GM19023 (cell line): ENCODE measurements at regions not wholly inside any gene's neighbourhood (a gene's known extent, or its start where the extent isn't known, plus 50 kb on each side); places are given as distances from the start of the nearest gene placed in this dataset.
"Not testable (repeated sequence)": the region's sequence is repeated elsewhere in the genome, so short reads cannot be mapped to it uniquely, and the experiment has no call there.

Experiments used
- ATAC-seq: cut with Tn5 transposase; IDR thresholded peaks from one replicate; pipeline ENCODE4 v1.9.1; 2021; ENCODE audit warnings: mild to moderate bottlenecking, moderate library complexity; ENCODE audit not compliant: unreplicated experiment

DNA sequence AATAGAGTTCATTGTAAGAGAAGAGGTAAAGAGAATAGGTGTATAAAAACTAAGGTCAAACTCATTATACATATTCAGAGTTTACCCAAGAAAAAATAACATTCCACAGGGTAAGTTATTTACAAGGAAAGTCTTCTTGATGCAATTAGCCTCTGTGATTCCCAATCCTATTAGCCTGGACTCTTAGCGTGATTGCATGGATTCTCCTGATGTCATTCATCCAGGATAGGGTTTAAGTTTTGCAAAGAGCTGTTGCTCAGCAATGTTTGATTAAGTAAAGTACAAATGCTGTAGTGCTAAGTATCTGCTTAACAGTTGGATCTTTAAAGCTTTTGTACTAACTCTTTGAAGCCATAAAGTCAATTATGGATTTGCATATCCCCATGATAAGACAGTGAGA lies 767.8 kb upstream of the LUZP2 start:
- no peak for ATAC-seq

DNA sequence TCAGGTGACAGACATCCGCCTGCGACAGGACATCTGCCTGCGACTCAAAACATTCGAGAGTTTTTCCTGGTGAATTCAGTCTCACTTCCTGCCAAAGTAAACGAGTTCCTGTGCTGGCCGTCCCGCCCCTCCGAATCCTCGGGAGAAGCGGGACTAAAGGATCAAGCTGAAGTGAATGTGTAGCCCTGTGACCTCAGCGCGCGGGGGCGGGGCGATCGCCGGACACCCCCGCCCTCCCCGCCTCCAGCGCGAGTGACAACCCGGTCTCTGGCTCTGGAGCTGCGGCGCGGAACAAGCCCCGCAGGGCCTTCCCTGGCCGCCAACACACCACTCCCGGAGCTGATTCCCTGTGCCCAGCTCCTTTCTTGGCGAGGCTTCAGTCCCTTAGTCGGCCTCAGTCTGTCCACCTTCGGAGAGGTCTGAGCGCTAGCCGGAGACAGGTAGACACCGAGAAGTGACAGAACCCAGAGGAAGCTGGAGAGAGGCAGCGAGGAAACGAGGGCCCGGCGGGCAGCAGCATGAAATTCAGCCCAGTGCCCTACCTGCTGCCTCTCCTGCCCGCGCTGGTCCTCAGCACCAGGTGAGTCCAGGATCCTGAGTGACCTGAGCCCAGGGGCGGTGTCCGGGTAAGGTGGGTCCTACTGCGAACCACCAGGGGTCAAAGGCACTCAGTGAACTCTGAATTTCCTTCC lies 766.4 kb upstream of the LUZP2 start:
- ATAC-seq: no peak

DNA sequence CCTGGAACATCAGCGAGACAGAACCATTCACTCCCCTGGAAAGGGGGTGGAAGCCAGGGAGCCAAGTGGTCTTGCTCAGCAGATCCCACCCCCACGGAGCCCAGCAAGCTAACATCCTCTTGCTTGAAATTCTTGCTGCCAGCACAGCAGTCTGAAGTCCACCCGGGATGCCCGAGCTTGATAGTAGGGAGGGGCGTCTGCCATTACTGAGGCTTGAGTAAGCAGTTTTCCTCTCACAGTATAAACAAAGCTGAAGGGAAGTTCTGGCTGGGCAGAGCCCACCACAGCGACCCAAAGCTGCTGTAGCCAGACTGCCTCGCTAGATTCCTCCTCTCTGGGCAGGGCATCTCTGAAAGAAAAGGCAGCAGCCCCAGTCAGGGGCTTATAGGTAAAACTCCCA lies 764.8 kb upstream of the LUZP2 start:
- ATAC-seq: no peak

DNA sequence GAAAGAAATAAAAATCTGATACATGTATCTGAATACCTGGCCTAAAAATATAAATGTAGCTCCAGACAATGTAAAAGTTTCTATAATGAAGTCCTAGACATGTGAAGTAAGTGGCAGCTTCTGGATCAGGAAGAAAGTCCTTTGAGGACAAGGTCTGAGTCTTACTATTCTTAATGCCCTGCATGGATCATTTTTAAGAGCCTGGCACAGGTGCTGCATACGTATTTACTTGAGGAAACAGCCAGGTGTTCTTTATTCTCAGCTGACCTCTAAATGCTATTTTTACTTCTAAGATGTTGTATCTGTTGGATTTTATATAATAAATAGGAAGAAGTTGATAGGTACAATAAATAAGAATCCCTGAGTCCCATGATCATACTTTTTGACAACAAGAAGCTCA lies 750.0 kb upstream of the LUZP2 start:
- no peak for ATAC-seq

DNA sequence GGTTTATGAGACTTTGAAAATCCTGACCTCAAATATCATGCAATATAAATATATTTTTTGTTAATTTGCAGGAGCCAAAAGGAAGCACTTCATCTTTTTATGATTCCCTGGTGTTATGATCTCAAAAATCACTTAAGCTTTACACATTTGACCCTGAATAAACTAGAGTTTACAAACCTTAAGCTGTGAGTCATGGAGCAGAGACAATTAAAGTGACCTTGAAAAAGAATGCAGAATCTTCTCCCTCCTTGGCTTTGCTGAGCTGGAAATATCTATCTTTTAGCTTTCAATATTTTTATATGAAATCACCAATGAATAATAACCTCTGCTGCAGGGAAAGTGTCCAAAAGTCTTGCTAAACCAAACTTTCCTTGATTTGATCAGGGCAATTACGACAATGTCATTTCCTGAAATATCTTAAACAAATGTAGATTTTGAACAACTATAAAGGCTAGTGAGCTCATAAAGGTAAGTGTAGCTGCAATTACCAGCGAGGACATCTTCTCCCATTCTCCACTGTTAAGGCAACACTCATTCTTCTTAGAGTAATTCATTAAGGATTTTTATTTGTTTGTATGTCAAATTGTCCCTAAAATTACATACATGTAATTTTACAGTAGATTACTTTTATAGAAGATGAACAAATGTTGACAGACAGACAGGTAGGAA lies 747.0 kb upstream of the LUZP2 start:
- ATAC-seq: no peak

DNA sequence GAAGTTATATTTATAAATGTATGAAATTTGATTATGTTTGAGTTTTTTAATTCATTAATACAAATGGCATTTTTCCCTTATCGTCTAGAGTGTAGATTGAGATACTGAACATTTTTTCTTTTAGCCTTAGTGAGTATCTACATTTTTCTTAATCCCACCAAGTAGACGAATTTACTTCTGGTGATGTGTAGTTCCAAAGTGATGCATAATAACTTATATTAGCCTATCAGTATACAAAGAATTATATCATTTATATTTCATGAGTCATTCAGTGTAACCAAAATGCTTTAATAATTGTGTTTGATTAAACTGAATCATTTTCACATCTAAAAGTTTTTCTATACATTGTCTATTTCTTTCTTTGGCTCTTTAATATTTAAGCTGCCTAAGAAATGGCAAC lies 745.6 kb upstream of the LUZP2 start:
- ATAC-seq: no peak

DNA sequence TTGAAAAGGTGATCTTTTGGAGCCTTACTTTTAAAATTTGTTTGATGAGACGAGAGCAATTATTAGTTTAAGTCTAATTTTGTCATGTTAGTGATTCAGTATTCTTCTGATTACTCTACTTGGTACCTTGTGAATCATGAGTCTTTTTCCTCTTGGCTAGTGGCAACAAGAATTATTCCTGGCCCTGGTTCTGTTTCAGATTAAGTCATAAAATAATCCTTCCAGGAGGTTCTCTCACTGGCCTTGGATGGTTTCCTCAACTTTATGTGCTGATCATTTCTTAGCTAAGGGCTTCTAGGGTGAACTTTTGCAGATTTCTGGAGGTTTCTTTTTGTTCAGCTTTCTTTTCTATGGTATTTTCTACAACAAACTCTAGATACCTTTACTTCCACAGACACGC lies 741.8 kb upstream of the LUZP2 start:
- no peak for ATAC-seq

DNA sequence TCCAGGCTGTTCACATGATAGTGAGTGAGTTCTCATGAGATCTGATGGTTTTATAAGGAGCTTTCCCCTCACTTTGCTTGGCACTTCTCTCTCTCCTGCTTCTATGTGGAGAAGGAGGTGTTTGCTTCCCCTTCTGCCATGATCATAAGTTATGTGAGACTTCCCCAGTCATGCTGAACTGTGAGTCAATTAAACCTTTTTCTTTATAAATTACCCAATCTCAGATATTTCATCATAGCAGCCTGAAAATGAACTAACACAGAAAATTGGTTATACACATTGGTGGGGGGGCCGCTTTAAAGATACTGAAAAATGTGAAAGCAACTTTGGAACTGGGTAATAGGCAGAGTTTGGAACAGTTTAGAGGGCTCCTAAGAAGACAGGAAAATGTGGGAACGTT lies 741.1 kb upstream of the LUZP2 start:
- no peak for ATAC-seq

DNA sequence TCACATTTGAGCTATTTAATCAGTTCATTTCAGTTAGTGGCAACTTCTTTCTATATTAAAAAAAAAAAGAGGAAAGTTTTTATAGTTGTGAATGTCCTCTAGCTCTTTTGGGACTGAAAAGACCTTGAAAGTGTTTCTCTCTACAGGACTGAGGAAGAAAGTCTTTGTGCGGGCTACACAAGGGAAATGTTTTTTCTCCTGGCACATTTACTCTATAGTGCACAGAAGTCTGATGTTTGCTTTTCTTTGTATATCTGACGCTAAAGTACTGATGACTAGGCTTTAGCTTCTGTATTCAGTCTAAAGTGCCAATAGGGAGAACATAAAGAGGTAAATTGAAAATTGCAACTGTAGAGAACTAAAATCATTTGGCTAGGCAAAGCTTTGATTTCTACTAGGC lies 737.4 kb upstream of the LUZP2 start:
- ATAC-seq: no peak

DNA sequence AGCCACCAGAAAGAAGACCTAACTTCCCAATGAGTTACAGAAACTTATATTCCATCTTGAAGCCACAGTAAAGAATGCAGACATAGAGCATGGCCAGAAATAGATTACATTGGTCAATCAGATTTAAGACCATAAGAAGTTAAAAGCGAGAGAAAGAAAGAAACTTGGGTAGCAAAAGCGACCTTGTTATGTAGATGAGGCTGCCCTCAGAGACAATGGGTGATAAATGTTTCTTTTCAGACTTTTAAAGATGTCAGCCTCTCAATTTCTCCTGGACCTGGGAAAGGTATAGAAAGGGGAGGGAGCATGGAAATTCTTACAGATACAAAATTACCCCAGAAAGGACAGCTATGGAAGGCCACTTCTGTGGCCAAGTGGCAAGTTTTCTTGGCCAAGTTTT lies 732.6 kb upstream of the LUZP2 start:
- ATAC-seq: no peak

DNA sequence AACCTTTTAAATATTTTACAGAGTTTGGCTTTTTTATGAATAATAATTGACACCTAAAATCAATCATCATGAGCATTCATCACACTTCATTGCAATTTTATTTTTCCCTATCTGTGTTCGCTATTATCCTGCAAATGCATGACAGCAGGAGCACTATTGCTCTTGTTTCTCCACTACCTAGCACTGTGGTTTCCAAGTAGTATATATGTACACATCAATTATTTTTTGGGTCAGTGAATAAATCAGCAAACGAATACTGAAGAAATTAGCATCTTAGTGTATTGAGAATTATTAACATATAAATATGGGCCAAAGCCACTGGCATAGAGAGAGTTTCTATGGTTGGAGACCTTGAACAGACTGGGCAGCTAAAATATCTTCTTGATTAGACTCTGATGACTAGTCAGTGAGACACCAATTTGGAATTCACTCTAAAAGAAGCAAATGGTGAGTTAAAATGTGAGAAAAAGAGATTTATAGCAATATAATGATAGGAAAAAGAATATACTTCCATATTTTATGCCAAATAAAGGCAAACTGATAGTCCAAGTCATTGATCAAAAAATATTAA lies 731.1 kb upstream of the LUZP2 start:
- no peak for ATAC-seq

DNA sequence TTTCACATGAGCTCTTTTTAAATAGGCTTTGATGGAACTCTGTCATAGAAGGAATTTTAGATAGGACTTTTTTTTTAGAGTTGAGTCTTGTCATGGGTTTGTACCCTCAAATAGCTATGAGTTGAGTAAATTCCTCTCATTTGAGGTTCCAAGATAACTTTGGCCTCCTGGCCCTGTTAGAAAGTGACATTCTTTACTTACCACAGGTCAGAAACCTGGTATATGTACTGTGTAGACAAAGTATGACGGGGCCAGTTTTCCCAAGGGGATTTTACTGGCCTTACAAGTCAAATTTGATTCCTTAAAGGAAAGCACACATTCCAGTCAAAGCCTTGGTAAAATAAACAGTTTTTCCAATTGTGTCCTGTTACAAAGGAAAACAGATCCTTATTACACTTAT lies 729.3 kb upstream of the LUZP2 start:
- no peak for ATAC-seq

DNA sequence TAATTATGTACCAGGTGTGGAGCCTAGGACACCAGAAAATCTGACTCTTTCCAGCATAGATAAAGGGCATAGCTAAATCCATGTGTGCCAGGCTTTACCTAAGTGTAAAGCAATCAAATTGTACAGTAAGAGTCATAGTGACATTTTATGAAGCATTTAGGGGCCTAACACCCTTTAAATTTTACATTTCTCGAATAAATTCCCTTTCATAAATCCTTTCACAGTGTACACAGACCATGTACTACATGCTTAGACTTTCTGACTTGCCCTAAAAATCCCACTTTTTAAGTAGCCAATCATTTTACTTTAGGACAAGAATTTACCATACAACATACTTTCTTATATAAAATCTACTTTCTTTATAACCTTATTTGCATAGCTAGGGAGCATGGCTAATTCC lies 727.6 kb upstream of the LUZP2 start:
- no peak for ATAC-seq

DNA sequence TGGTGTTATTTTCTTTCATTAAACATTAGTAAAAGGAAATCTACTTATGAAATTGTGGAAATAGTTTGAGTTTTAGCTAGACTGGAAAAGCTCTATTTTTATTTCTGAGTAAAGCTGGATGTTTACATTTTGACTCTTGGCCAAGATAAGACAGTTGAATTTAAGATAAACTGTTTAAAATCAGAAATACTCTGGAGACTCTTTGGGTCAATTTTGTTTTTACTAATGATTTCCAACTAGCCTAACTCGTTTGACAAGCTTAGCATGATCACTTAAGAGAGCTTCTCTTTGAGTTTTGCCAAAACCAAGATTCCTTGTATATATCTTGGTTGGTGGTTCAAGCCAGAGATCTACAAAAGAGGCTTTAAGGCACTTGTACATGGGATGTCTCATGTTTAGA lies 724.8 kb upstream of the LUZP2 start:
- ATAC-seq: no peak

DNA sequence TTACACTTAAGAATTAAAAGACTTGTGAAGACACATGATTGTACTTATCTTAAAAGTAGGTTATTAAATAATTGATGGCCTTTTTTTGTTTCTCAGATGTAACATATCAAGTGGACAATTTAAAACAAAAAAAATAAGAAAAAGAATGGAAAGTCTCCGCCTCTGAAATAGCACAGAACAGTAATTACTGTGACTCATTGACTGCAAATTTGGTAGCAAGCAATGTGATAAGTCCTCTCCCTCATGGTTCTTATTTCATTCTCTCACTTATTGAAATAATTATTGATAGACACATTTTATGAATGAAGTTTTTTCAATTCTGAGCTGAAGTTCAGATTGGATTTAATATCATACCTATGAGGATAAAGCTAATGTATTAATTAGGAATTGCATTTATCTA lies 717.9 kb upstream of the LUZP2 start:
- no peak for ATAC-seq

DNA sequence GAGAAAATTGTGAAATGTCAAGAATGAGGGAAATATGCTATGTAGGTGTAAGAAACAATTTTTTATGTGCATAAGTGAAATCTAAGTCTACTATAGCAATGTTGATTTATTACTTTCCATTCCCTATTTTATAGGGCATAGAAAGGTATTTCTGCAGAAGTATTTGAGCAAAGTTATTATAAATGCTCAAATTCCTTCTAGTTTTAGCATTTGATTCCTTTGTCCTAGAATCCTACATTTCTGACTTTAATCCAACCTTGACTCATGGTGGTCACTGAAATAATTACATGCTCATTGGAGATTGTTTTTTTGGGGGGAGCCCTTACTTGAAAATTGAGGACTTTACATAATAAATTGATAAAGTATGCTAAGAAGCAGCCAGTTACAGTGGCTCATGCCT lies 716.6 kb upstream of the LUZP2 start:
- ATAC-seq: no peak

DNA sequence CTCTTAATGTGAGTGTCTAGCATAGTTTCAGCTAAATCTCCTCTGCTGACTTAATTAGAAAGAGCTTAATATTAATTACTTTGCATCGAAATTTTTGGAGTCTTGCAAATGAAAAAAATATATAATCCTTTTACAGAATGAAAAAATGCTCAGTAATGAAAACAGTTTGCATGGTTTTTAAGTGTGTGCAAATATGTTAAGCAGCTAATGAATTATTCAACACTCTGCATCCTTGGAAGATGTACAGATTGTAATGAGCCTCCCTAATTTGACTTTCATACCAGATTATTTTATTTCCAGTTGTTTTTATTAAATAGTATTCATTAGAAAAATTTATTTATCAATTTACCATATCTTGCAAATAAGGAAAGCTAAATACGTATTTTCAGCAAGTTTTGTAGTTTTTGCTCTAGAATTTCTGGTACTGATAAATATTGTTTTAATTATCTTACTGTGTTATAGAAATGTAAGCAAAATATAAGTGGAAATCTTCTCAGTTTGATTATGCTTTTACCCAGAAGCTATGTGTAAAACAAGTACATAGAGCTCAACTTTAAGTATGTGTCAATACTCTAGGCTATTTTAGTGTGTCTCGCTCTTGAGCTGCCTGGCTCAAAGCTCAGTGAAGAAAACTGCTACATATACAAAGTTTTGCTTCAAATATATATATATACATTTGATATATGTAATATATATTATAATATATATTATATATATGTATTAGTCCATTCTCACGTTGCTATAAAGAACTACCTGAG lies 714.9 kb upstream of the LUZP2 start:
- ATAC-seq: no peak

DNA sequence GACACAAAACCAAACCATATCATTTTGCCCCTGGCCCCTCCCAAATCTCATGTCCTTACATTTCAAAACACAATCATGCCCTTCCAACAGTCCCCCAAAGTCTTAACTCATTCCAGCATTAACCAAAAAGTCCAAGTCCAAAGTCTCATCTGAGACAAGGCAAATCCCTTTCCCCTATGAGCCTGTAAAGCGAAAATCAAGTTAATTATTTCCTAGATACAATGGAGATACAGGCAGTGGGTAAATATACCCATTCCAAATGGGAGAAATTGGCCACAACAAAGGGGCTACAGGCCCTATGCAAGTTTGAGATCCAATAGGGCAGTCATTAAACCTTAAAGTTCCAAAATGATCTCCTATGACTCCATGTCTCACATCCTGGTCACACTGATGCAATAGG lies 709.9 kb upstream of the LUZP2 start:
- ATAC-seq: not testable (repeated sequence)

DNA sequence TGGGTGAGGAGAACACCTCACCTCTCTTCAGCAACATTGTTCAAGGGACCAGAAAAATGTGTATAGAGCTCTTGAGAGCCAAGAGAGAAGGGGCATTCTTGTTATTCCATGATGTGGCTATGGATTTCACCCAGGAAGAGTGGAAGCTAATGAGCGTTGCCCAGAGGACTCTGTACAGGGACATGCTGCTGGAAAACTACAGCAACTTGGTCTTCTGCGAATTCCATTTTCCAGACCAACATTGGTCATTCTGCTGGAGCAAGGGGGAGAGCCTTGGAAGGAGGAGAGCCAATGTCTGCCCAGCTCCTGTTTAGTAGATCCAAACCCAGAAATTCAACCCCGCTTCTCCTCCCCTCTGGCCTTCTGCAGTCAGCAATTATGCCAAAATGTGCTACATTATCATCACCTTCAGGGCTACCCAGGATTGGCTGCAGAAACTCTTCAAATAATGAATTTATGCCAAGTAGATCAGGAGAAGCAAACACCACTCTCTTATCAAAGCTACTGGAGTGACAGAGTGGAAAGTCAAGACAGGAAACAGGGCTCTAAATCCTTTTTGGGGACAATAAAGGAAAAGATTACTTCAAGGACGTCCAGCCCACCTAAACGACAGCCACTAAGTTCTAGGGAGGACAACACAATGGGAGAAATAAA lies 707.5 kb upstream of the LUZP2 start:
- no peak for ATAC-seq

DNA sequence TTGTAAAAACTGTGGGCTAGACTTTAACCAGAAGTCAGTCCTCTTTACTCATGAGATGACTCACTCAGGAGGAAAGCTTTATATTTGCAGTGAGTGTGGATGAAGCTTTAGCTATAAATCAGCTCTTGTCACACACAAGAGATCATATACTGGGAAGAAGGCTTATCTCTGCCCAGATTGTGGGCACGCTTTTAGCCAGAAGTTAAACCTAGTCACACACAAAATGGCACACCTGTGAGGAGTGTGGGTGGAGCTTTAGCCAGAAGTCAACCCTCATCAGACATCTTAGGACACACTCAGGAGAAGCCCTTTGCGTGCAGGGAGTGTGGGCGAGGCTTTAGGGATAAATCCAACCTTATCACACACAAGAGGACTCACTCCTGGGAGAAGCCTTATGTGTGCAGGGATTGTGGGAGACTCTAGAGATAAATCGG lies 706.9 kb upstream of the LUZP2 start:
- ATAC-seq: no peak
